GM12892 (cell line): ENCODE measurements at regions not wholly inside any gene's neighbourhood (a gene's known extent, or its start where the extent isn't known, plus 50 kb on each side); places are given as distances from the start of the nearest gene placed in this dataset.

Experiments used
- POLR2A ChIP-seq: IDR thresholded peaks from 2 replicates; pipeline ENCODE4 v1.6.1; 2011; ENCODE audit warnings: low read depth, low read length, control low read depth
- POLR2AphosphoS5 ChIP-seq: IDR thresholded peaks from 2 replicates; pipeline ENCODE4 v1.6.1; 2011; ENCODE audit warnings: low read depth, low read length, control low read depth

DNA sequence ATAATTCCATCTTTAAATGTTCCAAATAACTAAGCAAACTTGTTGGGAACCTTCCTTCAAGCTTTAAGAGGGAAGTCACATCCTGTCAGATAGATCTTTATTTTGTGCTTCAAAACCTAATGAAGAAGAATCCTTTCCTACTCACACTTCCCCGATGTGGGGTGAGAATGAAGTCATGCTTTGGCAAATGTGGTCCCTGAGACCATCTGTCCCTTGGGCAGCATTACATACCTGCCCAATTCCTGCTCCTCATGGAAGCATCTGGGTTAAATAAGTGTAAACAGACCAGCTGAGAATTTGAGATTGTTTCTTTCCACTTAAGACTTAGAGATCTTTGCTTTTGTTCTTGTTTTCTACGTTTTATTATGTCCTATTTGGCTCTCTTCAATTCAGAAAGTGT, 606.0 kb upstream of the TMEM132C start:
- TF ChIP-seq POLR2A (no peak), POLR2AphosphoS5 (no peak)
